T1000 (cell line): ENCODE measurements at regions not wholly inside any gene's neighbourhood (a gene's known extent, or its start where the extent isn't known, plus 50 kb on each side); places are given as distances from the start of the nearest gene placed in this dataset.
"Not testable (repeated sequence)": the region's sequence is repeated elsewhere in the genome, so short reads cannot be mapped to it uniquely, and the experiment has no call there.

ENCODE experiments used
- DNase-seq: peaks from one replicate; lab custom pipeline; 2025; ENCODE audit warnings: mixed read lengths; lab: John Stamatoyannopoulos, UW

GRCh38 chr3:20245781-20246180, 59.8 kb upstream of the SGO1 start:
- no peak for DNase-seq

- DNase-seq = no peak
These were observed 54.3 kb upstream of the SGO1 start for GRCh38 chr3:20240154-20240883.

- not testable (repeated sequence) for DNase-seq
These were observed 52.2 kb upstream of the SGO1 start for GRCh38 chr3:20238199-20238598.

- no peak for DNase-seq
These were observed 50.6 kb upstream of the SGO1 start for GRCh38 chr3:20236603-20237002.
